ENCODE measurements at regions not wholly inside any gene's neighbourhood (a gene's known extent, or its start where the extent isn't known, plus 50 kb on each side); places are given as distances from the start of the nearest gene placed in this dataset.

DNA sequence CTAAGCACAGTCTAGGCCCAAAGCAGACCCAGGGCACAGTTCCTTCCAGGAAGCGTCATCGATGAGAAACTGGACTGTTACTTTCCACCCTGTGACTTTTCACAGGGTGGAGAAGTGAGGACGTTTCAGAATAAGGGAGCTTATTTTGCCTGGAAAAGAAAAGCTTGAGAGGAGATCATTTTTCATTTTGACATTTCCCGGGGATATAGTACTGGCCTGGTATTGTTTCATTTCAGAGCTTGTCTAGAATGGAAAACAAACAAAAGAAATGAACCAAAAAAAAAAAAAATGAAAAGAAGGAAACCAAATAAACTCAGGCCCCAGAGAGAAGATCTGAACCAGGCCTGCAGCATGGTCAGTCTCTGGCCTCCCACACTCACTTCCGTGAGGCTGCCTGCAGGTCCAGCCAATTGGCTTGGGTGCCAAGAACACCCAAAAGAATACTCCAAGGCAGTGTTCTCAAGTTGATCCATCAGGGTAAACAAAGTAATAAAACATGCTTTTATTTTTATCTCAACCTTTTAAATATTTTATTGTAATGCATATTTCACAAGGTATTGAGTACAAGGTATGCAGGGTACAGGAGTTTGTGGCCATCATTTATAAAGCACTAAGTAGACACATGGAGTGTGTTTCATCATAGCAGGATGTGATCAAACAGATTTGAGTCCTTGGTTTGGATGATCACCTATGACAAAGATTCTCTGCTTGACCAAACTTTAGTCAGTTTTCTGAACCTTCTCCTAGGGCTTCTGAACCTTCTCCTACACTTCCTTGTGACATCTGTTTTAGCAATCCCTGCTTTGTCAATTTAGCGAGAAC is 176.9 kb upstream of the GGTLC1 start:
- FAIRE-seq, result no peak

DNA sequence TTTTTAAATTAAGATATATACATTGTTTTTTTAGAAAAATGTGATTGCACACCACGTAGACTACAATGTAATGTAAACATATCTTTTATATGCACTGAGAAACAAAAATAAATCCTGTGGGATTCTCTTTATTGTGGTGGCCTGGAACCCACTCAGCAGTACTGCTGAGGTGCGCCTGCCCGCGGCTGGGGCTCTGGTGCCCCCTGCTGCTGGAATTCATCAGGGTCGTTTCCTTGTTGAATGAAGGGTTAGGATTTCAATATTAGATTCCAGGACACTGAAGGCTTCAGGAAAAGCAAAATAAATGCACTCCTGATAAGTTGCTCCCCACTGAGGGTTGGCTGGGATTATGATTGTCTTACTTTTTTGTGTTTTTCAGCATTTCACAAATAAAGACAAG is 175.8 kb upstream of the GGTLC1 start:
- no peak for FAIRE-seq

DNA sequence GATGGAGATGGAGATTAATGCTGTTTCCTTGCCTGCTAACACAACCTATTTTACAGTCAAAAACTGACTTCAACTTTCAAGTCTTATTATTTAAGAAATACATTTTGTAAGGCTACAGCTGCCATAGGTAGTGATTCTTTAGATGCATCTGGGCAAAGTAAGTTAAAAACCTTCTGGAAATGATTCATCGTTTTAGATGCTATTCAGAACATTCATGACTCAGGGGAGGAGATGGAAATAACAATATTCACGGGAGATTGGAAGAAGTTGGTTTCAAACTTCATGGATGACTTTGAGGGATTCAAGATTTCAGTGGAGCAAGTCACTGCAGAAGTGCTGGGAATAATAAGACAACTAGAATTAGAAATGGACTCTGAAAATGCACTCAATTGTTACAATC is 174.9 kb upstream of the GGTLC1 start:
- FAIRE-seq, result no peak

DNA sequence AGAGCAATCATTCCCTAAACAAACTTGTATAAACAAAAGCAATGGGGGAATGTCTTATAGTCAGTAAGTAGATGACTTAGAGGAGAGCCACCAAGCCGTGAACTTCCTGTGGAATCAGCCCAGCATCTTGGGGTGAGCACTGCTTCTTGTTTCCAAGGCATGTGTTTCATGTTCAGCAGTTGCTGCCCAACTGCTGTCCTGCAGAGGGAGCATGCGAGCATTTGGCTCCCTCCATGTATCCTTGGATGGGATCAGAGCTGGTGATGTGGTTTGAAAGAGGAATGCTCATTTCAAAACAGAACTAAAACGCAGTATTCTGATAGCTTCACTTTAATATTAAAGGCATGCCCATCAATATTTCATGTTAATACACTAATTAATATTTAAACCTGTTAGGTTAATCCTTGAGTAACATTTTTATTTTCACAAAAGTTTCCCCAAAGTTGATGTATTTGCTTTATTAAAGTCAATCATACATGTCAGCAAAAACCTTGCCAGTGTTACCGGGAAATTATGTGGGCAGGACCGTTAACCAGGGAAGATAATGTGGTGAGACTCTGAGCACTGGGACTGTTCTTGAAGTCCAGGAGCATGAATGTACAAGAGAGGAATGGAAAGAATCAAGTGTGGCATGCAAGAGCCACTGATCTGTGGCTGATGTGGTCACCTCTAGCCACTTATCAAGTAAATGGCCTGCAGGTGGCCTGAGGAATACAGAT is 172.1 kb upstream of the GGTLC1 start:
- FAIRE-seq, result no peak

DNA sequence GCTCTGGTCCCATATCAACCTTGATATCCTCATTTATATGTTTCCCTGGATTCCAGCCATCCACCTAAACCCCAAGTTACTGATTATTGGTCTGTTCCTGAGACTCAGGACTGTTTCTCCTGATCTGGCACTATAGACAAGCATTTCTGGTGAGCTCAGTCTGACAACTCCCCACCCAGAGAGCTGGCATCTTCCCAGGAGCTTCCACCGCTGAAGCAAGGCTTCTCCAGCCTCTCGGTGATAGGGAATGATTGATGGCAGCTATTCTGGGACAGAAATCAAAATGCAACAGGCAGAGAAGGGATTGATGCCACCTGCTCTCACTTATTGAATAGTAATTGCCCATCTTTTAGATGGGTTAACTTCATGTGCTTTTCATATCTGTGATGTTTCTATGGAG is 169.7 kb upstream of the GGTLC1 start:
- FAIRE-seq, result no peak

DNA sequence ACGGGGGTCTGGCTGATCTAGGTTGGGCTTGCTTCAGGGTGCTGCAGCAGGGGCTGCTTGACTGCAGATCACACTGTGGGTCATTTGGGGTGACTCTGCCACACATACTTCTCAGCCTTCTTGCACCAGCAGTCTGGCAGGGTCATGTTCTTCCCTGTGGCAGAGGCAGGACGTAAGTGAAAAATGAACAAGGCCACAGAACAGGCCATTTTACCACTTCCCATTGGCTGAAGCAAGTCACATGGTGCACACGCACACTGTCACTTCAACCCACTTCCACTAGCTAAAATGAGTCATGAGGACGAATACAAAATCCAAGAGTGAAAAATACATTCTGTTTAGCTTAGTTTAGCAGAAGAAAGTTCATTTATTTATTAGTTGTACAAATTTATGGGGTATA is 168.6 kb upstream of the GGTLC1 start:
- no peak for FAIRE-seq

DNA sequence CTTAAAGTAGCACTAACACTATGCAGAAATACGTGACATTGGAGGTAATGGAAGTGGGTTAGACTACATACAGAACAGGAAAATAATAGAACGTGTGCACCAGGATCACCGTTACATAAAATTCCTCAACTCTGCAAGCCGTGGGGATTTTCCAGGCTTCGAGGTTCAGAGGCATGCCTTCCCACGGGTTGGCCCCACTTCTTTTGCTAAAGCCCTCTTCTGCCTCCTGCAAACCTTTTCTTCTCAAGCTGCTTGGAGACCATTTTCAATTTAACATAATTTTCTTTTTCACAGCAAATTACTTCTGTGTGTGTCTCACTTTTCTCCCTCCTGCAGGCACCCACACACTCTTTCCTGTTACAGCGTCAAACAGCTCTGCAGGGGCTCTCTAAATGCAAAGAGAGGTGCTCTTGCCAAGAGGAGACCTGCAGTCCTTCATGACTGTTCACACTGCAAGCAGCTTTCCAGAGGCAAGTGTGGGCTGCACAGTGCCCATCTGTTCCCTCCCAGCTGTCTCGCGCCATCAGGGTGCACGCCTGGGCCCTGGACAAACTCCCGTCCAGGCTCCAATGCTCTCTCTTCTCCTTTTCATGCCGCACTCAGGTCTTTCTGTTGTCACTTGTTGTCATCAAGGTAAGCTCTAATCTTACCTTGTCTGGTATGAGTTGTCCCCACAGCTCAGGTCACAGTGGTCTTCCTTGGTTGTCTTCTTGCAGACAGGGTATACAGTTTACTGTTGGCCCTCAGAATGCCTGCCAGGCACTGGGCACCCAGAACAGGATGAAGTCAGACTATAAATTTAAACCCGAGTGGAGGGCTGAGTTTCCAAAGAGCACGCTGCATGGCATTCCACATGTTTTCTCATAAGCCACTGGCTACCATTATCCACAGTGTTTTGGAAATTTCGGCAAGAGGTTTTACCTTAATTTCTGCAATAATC is 164.8 kb upstream of the GGTLC1 start:
- no peak for FAIRE-seq

DNA sequence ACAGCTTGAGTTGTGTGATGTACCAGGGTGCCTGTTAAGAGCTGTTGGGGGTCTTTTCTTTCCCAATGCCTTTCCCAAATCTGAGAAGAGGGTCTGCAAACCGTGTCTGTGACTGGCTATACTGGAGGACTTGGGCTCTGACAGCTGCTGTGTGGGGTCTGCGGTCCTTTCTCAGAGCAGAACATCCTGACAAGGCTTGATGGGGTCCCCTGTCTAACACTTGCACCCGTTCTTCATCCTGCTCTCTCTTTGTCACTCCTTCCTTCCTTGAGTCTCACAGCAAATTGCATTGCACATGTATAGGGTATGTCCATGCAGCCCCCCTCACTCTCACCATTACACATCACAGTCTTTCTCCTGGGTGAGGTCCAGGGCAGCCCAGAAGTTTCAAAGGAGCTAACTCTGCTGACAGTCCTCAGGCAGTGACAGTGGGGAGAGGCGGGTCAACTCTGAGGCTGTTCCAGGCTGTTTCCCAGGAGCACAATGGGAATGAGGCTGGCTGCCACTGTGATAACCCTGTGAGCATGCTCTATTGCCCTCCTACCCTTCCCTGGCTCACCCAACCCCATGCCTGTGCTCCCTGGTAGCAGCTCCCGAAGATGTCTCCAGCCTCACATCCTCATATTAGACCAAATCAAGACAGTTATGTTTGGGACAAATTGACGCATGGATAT is 163.2 kb upstream of the GGTLC1 start:
- no peak for FAIRE-seq

DNA sequence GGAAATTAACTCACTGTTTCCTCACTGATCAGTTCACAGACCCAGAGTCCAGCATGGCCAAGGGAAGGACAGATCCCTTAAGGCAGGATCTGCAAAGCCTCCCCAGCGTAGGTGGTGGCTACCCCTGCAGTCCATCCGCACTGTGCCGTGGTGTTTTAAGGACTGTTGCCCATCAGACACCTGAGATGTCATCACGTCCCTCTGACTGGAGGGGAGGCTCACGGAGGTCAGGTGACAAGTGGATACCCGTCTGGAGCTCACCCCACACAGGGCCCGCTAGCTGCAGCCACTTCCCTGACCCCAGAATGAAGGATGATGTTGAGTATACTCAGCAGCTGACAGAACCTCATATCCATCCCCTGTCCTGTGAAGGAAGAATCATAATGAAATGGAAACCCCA is 161.8 kb upstream of the GGTLC1 start:
- FAIRE-seq, result no peak

DNA sequence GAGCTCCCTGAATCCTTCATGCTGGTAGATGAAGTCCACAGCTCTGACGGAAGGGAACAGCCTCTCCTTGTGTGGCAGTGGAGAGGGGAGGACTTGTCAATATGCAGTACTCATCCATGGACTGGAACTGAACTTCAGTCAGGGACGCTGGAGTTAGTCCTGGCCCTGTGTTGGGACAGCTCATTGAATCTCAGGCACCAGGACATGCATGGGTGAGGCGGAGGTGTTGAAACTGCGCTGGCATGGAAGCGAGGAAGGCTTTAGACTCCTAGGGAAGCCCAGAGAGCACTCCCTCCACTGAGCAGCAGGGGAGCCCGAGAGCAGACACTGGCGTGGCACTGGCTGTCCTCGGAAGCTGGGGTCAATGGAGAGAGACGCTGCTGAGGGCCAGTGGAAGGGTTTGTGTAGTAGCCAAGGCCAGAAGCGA is 161.3 kb upstream of the GGTLC1 start:
- no peak for FAIRE-seq

DNA sequence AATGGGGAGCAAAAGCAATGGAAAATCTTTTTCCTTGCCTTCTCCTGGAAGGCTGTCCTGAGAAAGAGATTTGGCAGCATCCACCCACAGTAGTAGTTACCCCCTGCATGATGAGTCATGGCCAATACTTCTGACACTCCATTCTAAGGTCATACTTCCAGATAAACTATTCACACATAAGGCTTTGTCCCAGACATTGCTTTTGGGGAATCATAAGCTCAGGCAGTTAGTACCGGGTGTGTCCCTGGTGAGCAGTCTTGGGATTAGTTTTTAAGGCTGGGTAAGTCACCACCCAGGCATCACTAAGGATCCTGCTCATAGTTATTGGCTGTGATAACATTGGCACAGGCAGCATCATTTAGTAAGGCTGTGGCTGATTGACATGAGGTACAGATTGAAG is 160.6 kb upstream of the GGTLC1 start:
- no peak for FAIRE-seq

DNA sequence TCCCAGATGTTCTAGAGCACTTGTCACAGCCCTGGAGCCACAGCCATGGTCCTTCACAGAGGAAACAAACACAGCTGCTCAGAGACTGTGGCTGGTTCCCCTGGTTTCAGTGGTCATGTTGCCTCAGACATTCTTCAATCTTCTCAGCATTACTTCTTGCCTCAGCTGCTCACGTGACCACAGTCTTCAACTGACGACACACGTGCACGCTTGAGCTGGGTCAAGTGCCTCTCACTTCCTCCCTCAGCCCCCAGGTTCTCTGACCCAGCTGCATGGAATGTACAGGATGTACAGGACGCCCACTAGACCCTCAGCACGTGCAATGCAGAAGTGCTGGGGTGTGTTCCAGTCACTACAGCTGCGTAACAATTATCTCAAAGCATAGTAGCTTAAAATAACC is 159.8 kb upstream of the GGTLC1 start:
- no peak for FAIRE-seq

DNA sequence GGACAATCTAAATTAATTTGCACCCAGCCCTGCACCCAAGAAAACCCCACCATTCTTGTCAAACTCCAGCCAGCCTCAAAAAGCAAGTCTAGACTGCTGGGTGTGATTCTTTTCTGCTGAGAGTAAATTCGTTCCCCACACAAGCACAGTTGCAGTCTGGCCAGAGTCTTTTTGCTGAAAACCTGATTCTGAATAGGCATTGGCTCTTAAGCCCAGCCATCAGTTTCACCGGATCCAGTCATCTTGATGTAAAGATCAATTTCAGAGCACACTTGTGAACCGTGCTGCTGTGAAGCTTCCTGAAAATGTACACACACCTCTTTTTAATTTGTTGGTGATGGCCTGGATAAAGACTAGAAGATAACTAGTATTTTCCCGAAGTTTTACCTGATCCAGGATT is 159.4 kb upstream of the GGTLC1 start:
- FAIRE-seq, result no peak

DNA sequence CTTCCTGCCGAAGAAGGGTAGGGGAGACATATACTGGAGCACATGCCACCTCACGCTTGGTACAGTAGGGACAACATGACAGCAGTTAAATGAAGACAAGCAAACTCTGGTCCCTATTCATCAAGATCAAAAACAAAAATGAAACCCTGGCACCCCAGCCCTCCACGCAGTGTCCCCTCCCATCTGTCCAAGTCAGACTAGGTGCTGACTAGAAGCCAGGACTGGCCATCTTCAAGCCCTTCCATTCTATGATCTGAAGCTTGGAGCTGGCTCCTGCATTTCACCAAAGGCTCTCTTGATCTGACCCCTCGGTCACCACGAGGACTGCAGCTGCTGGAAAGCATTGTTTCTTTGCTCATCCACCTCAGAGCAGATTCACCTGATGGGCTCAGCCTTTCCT is 158.9 kb upstream of the GGTLC1 start:
- no peak for FAIRE-seq

DNA sequence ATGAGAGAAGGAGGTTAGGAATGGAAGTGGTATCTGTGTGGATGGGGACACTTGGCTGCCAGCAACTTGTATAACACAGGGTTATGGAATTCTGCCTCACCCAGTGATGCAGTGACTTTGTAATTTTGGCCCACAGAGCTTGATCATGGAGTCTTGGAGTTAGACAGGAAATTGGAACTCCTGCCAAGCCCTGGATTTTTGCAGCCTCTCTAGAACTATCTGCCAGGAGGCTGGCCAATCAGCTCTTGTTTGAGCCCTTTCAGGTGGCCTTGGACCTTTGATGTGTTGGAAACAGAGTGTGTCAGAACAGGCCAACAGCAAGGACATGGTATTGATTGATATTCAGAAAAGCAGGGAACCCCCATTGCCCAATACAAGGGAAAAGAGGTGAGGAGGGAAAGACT is 157.7 kb upstream of the GGTLC1 start:
- no peak for FAIRE-seq

DNA sequence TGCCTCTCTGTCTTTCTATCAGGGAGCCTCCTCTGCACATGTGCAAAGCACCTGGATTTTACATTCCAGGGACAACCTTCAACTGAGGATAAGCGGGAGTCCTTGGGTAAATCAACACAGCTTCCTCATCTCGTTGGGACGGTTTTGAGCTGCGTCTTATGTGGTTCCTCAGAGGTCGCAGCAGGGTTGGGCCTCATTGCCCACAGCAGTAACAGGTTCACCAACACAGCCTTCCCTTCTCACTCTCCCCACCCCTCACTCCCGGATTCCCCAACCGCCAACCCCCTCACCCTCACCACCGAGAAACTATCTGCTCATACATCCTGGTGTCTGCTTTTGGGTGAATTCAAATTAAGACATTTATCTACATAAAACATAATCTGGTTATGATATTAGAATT is 155.8 kb upstream of the GGTLC1 start:
- FAIRE-seq, result no peak

DNA sequence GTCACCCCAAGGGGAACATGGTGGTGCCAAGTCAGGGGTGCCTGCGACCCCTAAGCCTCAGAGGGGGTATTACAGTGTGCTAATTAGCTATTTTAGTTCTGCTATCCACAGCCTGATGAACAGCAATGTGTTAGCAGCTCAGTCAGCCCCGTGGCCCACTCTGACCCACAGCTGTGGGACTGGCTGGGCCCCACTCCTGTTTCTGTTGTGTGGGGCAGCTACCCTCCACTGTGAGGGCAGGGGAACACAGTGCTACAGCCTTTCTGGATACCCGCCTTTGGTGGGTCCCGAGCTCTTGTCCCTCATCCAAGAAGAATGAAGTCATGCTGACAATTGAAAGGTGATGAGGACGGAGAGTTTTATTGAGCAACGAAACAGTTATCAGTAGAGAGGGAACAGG is 152.5 kb upstream of the GGTLC1 start:
- no peak for FAIRE-seq

DNA sequence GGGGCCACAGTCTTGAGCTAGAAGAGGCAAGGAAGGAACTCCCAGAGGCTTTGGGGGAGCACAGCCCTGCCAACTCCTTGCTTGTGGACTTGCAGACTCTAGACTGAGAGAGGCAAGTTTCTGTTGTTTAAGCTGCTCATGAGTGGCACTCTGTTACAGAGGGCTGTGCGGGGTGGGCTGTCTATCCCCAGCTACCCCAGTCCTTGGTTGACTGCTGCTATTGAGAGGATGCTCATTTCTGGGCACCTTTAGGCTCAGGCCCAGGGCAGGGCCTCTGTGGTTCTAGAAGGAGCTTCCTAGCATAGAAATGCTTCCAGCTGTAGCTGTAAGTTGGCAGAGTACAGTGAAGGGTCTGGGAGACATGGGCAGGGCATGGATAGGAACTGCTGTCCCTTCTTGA is 151.3 kb upstream of the GGTLC1 start:
- FAIRE-seq, result no peak

DNA sequence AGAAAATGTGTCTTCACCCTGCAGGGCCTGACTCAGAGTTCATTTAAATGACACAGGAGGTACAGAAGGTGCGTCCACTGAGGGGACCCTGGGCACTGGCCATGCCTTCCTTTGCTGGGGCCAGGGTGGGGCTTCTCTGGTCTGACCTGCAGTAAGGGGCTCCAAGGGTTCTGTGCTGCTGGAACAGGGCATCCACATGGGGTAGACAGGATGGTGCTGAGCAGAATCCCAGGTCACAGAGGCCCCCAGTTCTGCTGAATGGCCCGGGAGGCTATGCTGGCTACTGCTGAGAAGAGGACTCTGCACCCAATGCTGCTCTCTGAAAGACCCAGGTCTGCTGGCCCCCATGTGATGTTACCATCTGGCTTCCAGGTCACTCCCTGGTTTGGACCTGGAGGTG is 150.4 kb upstream of the GGTLC1 start:
- no peak for FAIRE-seq

DNA sequence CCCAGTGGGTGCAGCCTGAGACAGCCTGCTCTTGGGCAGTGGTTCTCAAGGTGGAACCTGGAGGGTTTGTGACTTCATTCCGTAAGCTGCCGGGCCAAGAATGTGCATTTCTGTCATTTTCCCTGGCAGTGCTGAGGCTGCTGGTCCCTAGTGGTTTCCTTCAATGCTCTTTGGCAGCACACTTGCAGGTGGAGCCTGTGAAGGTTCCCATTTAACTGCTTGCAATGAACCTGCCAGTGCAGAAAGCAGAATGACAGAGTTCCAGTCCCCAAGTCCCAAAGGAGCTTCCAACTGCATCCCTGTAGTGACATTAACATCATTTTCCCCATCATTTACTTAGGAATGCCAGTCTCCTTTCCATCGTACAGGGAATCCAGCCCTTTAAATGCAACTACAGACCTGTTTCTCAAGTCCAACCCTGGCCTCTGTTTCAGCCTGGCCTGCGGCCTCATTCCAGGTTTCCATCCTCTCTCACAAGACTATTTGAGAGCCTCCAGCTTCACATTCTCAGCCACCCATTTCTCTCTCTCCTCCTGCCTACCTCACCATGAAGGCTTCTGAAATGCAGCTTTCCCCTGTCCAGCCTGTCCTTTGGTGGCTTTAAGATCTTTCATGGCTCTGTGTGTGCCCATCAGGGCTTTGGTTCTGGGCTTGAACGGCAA is 149.7 kb upstream of the GGTLC1 start:
- FAIRE-seq, result no peak

DNA sequence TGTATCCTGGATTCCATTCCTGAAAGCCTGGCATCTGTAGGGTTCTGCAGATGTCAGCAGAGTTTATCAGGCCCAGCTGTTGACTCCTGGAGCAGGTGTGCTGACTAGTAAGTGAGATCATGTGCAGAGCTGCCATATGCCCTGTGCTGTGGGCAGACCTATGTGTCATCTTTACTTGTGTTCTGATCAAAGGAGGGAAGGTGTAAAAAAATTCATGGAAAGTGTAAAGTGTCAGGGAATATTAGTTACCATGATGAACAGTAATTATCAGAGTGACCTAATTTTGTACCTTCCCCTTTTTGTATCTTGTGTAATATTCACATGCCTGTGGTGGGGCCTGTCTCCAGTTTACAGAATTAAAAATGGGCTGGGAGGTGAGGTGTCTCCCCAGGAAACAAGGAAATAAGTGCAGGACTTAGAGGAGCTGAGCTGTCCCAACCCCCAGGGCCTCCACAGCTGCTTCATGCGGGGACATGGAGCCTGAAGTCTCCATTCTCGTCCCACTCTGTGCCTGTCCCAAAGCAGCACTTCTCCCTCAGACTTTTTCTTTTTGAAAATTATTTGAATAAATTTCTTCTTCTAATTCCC is 148.2 kb upstream of the GGTLC1 start:
- no peak for FAIRE-seq

DNA sequence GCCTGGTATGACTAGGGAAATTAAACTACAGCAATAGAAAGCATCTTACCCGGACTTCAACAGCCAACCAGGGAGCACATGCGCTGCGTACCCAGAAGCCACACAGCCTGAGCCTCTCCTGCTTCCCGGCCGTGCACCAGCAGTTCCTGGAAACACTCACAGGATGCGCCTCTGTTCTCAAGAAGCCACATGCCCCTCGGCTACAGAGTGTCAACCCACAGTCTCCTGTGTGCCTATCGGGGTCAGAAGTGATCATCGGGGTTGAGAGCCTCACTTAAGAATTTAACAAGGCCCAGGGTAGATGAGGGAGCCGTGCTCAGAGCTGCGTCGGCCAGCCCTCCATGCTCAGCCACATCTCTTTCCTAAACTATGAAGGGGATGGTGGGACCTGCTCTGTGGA is 147.2 kb upstream of the GGTLC1 start:
- FAIRE-seq, result no peak

Data from endometrium (tissue), 2 donors.